Inflammatory macrophage treated with lipopolysaccharide for 1 hour (primary cell): ENCODE measurements at regions not wholly inside any gene's neighbourhood (a gene's known extent, or its start where the extent isn't known, plus 50 kb on each side); places are given as distances from the start of the nearest gene placed in this dataset.

Experiments used
- DNase-seq, 2 donors: peaks; one replicate each; pipeline ENCODE4 v3.0.0-alpha.2; 2020 to 2022

- peak; percentile 7 to 23 for DNase-seq
These were observed 55.0 kb upstream of the PRDM5 start for GRCh38 chr4:120977435-120977997.

- DNase-seq: no peak
These were observed 50.7 kb upstream of the PRDM5 start for GRCh38 chr4:120973207-120973606.
